ENCODE measurements at regions not wholly inside any gene's neighbourhood (a gene's known extent, or its start where the extent isn't known, plus 50 kb on each side); places are given as distances from the start of the nearest gene placed in this dataset.

GRCh38 chr9:115635680-115636383, 517.8 kb upstream of the PAPPA start:
- H3K27ac ChIP-seq (ENCODE audit: low read depth, low read length) = no peak overlapping the region
- no peaks in the 10 kb centered on the region for H4K20me1 ChIP-seq (ENCODE audit: low read depth, low read length)
- H3K27me3 ChIP-seq (ENCODE audit: low read length) = no peaks in the 10 kb centered on the region
- no peaks in the 10 kb centered on the region for H3K9me2 ChIP-seq (replicated peaks; ENCODE audit: insufficient read depth, low read length)
- H3K9ac ChIP-seq (ENCODE audit: low read length) = no peak overlapping the region
- H3K4me3 ChIP-seq (ENCODE audit: insufficient read depth, low read length, poor library complexity, severe bottlenecking) = no peak overlapping the region
- H3K4me2 ChIP-seq (ENCODE audit: low read depth, low read length, poor library complexity, severe bottlenecking) = no peak overlapping the region
- H3F3A ChIP-seq (ENCODE audit: insufficient read depth) = no peaks in the 10 kb centered on the region
- no peak for TF ChIP-seq CTCF (IDR thresholded peaks at IDR 0.05; ENCODE audit: insufficient read depth, low read length, poor library complexity, severe bottlenecking)
- TF ChIP-seq EZH2phosphoT487 (conservative IDR thresholded peaks at IDR 0.05; ENCODE audit: low read length) = no peak
- H3K9me3 ChIP-seq (ENCODE audit: insufficient read depth, low read length) = no peaks in the 10 kb centered on the region
- H2AFZ ChIP-seq (ENCODE audit: low read depth, low read length, severe bottlenecking) = no peak overlapping the region
- H3K36me3 ChIP-seq (ENCODE audit: low read length) = no peaks in the 10 kb centered on the region
- no peaks in the 10 kb centered on the region for H3K79me2 ChIP-seq (ENCODE audit: insufficient read depth, low read length)

GRCh38 chr9:115636596-115636995, 517.0 kb upstream of the PAPPA start:
- Histone ChIP-seq H3K4me3 (ENCODE audit: insufficient read depth, low read length, poor library complexity, severe bottlenecking) (no peak overlapping the region), H3K36me3 (ENCODE audit: low read length) (no peaks in the 10 kb centered on the region), H2AFZ (ENCODE audit: low read depth, low read length, severe bottlenecking) (no peak overlapping the region), H3F3A (ENCODE audit: insufficient read depth) (no peaks in the 10 kb centered on the region), H3K4me2 (ENCODE audit: low read depth, low read length, poor library complexity, severe bottlenecking) (no peak overlapping the region), H3K27me3 (ENCODE audit: low read length) (no peaks in the 10 kb centered on the region), H4K20me1 (ENCODE audit: low read depth, low read length) (no peaks in the 10 kb centered on the region), H3K9me3 (ENCODE audit: insufficient read depth, low read length) (no peaks in the 10 kb centered on the region), H3K9me2 (replicated peaks; ENCODE audit: insufficient read depth, low read length) (no peaks in the 10 kb centered on the region), H3K9ac (ENCODE audit: low read length) (no peak overlapping the region), H3K27ac (ENCODE audit: low read depth, low read length) (no peak overlapping the region), H3K79me2 (ENCODE audit: insufficient read depth, low read length) (no peaks in the 10 kb centered on the region)
- no peak for TF ChIP-seq EZH2phosphoT487 (conservative IDR thresholded peaks at IDR 0.05; ENCODE audit: low read length)
- no peak for TF ChIP-seq CTCF (IDR thresholded peaks at IDR 0.05; ENCODE audit: insufficient read depth, low read length, poor library complexity, severe bottlenecking)

- Histone ChIP-seq H3K4me3 (ENCODE audit: insufficient read depth, low read length, poor library complexity, severe bottlenecking) (no peak overlapping the region), H4K20me1 (ENCODE audit: low read depth, low read length) (no peaks in the 10 kb centered on the region), H3K9me3 (ENCODE audit: insufficient read depth, low read length) (no peaks in the 10 kb centered on the region), H3K4me2 (ENCODE audit: low read depth, low read length, poor library complexity, severe bottlenecking) (no peak overlapping the region), H3K36me3 (ENCODE audit: low read length) (no peaks in the 10 kb centered on the region), H3K9ac (ENCODE audit: low read length) (no peak overlapping the region), H2AFZ (ENCODE audit: low read depth, low read length, severe bottlenecking) (no peak overlapping the region), H3K79me2 (ENCODE audit: insufficient read depth, low read length) (no peaks in the 10 kb centered on the region), H3K9me2 (replicated peaks; ENCODE audit: insufficient read depth, low read length) (no peaks in the 10 kb centered on the region), H3K27ac (ENCODE audit: low read depth, low read length) (no peak overlapping the region), H3K27me3 (ENCODE audit: low read length) (no peaks in the 10 kb centered on the region), H3F3A (ENCODE audit: insufficient read depth) (no peaks in the 10 kb centered on the region)
- TF ChIP-seq EZH2phosphoT487 (conservative IDR thresholded peaks at IDR 0.05; ENCODE audit: low read length) (no peak), CTCF (IDR thresholded peaks at IDR 0.05; ENCODE audit: insufficient read depth, low read length, poor library complexity, severe bottlenecking) (no peak)
These were observed 515.9 kb upstream of the PAPPA start for GRCh38 chr9:115637661-115638060.
